Caco-2 (cell line): ENCODE measurements at regions not wholly inside any gene's neighbourhood (a gene's known extent, or its start where the extent isn't known, plus 50 kb on each side); places are given as distances from the start of the nearest gene placed in this dataset.

Experiments used
- BruUV-seq: library from RNA; stranded (reverse); fragments of 400-500 nt; replicated peaks from 2 replicates; lab custom pipeline; 2021; lab: Mats Ljungman, UMichigan
- CTCF ChIA-PET: fragments of 300-600 bp; sonication (Branson Sonifier 250); formaldehyde crosslinking; loops from one replicate; lab custom pipeline; 2022; ENCODE audit warnings: antibody characterized with exemption; lab: Charles Lee
- POLR2A ChIA-PET: fragments of 300-600 bp; sonication (Branson Sonifier 250); formaldehyde crosslinking; loops from one replicate; lab custom pipeline; 2022; ENCODE audit warnings: antibody characterized with exemption; lab: Charles Lee
- DNase-seq, 2 experiments: peaks; one replicate each; pipeline versions ENCODE4 v3.0.0 to v3.0.0-alpha.2; 2020 to 2022
- H3K27me3 ChIP-seq: replicated peaks from 2 replicates; pipeline ENCODE4 v1.6.0; 2011; ENCODE audit warnings: low read length; ENCODE audit not compliant: control insufficient read depth, insufficient read depth
- H3K36me3 ChIP-seq: 2 replicates; pipeline ENCODE4 v1.5.1; 2011; ENCODE audit warnings: low read length; ENCODE audit not compliant: control insufficient read depth, insufficient read depth
- H3K4me1 ChIP-seq: fragments of 250-450 bp; sonication (Bioruptor Pico); 2 replicates; pipeline ENCODE4 v1.5.1; 2020; ENCODE audit warnings: mild to moderate bottlenecking
- H3K4me3 ChIP-seq: 2 replicates; pipeline ENCODE4 v1.5.1; 2011; ENCODE audit warnings: low read depth, mild to moderate bottlenecking, control low read depth, low read length
- H3K9me3 ChIP-seq: fragments of 250-450 bp; sonication (Bioruptor Pico); 2 replicates; pipeline ENCODE4 v1.5.1; 2020; ENCODE audit warnings: mild to moderate bottlenecking, moderate library complexity
- H3K27ac Mint-ChIP-seq: one replicate; pipeline ENCODE4 v1.8.0; 2022; ENCODE audit warnings: mixed read lengths; ENCODE audit not compliant: unreplicated experiment
- H3K27me3 Mint-ChIP-seq: one replicate; pipeline ENCODE4 v1.8.0; 2022; ENCODE audit warnings: mixed read lengths; ENCODE audit not compliant: insufficient read depth, unreplicated experiment
- H3K36me3 Mint-ChIP-seq: one replicate; pipeline ENCODE4 v1.8.0; 2022; ENCODE audit warnings: mild to moderate bottlenecking, mixed read lengths; ENCODE audit not compliant: insufficient read depth, unreplicated experiment
- H3K4me1 Mint-ChIP-seq: one replicate; pipeline ENCODE4 v1.8.0; 2022; ENCODE audit warnings: low read depth, mixed read lengths; ENCODE audit not compliant: unreplicated experiment
- H3K4me3 Mint-ChIP-seq: one replicate; pipeline ENCODE4 v1.8.0; 2022; ENCODE audit warnings: mild to moderate bottlenecking, moderate library complexity, mixed read lengths; ENCODE audit not compliant: unreplicated experiment
- H3K9me3 Mint-ChIP-seq: one replicate; pipeline ENCODE4 v1.8.0; 2022; ENCODE audit warnings: mixed read lengths; ENCODE audit not compliant: unreplicated experiment
- CTCF ChIP-seq, 2 experiments: fragments of 200-600 bp in 1 of 2; IDR thresholded peaks; 1 replicate in 1 of 2; 2 replicates in 1 of 2; pipeline versions ENCODE4 v1.5.1 to v1.8.0; 2011 to 2022; ENCODE audit warnings: antibody characterized with exemption in 1 of 2, control low read depth in 1 of 2, inconsistent platforms in 1 of 2, low read depth in 1 of 2, low read length in 1 of 2, mild to moderate bottlenecking in 1 of 2, moderate library complexity in 1 of 2; ENCODE audit not compliant: insufficient read depth in 1 of 2, severe bottlenecking in 1 of 2, unreplicated experiment in 1 of 2
- intact Hi-C: fragments of 100-400 bp; cut with micrococcal nuclease; formaldehyde crosslinking; loops from one replicate; pipeline ENCODE4 v1.10.0; 2022; ENCODE audit not compliant: unreplicated experiment

DNA sequence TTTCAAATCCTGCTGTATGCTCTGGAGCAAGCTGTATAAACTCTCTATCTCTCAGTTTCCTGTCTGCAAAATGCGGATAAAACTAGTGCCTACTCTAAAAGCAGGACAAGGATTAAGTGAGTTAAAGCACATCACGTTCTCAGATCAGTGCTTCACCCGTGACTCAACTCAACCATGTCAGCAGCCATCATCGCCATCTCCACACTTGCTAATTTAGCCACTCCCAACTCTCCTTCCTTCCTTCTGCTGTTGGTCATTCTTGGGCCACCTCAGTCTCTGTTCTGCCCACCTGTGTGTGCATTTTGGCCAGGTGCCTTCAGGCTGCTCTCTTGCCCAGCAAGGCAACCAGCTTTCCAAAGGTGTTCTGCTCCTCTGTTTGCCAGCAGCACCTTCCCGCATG is 260.0 kb upstream of the CDYL start:
- Histone ChIP-seq H3K4me3 (no peak overlapping the region), H3K36me3 (no peaks in the 10 kb centered on the region), H3K9me3 (no peaks in the 10 kb centered on the region), H3K27me3 (no peaks in the 10 kb centered on the region), H3K4me1 (peaks cover 5% of the 10 kb centered on the region; the same call in 1 of the 2 replicates)
- Mint-ChIP-seq H3K4me1 (no peaks in the 10 kb centered on the region), H3K27me3 (no peaks in the 10 kb centered on the region), H3K36me3 (no peaks in the 10 kb centered on the region), H3K27ac (no peak overlapping the region), H3K9me3 (no peaks in the 10 kb centered on the region), H3K4me3 (no peak overlapping the region)
- intact Hi-C loops = no loop called here
- POLR2A ChIA-PET = no interaction called here
- DNase-seq = no peak
- CTCF ChIA-PET = no interaction called here
- BruUV-seq = no TSS peak
- no peak for TF ChIP-seq CTCF (IDR thresholded peaks at IDR 0.05; ENCODE audit: insufficient read depth in 1 of 2, low read depth in 1 of 2, low read length in 1 of 2, severe bottlenecking in 1 of 2, unreplicated experiment in 1 of 2)

DNA sequence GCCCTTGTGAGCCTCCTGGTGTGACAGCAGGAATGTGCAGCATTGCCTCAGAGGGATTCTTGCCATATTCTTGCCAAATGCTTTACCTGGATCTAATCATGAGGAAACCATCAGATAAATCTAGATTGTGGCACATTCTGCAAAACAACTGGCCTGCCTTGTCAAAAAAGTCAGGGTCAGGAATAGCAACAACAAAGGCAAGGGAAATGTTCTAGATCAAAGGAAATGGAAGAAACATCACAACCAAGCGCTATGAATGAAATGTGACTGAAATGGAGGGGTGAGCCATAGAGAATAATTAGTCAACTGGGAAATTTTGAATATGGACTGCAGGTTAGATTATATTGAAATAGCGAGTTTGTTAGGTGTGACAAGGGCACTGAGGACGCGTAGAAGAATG is 262.6 kb upstream of the CDYL start:
- intact Hi-C loops = no loop called here
- ChIA-PET CTCF (no interaction called here), POLR2A (no interaction called here)
- no peak for TF ChIP-seq CTCF (IDR thresholded peaks at IDR 0.05; ENCODE audit: insufficient read depth in 1 of 2, low read depth in 1 of 2, low read length in 1 of 2, severe bottlenecking in 1 of 2, unreplicated experiment in 1 of 2)
- Mint-ChIP-seq H3K4me3 (no peak overlapping the region), H3K27me3 (no peaks in the 10 kb centered on the region), H3K27ac (no peak overlapping the region), H3K36me3 (peaks cover 9% of the 10 kb centered on the region), H3K9me3 (peaks cover 12% of the 10 kb centered on the region), H3K4me1 (no peaks in the 10 kb centered on the region)
- BruUV-seq = no TSS peak
- Histone ChIP-seq H3K9me3 (no peaks in the 10 kb centered on the region), H3K4me3 (no peak overlapping the region), H3K27me3 (no peaks in the 10 kb centered on the region), H3K36me3 (no peaks in the 10 kb centered on the region), H3K4me1 (peaks cover under 1% of the 10 kb centered on the region; the same call in 1 of the 2 replicates)
- no peak for DNase-seq

DNA sequence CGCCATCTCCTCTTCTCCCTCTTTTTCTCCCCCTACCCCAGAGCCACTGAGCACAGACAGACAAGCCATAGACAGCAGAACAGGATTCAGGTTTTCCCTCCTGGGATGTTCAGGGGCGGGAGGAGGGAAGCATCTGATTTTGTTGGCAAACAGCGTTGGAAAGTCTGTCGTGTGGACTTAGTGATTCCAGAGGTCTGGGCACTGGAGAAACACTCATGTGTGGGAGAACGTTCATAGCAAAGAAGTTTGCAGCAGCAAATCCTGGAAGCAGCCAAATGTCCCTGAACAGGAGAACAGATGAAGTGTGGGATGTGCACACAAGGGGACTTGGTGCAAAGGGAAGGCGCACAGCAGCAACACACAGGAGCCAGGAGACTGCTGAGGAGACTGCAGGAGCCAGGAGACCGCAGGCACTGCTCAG is 264.1 kb upstream of the CDYL start:
- H3K27me3 Mint-ChIP-seq = no peaks in the 10 kb centered on the region
- Histone ChIP-seq H3K9me3 (no peaks in the 10 kb centered on the region), H3K4me1 (no peaks in the 10 kb centered on the region), H3K27me3 (no peaks in the 10 kb centered on the region), H3K4me3 (no peak overlapping the region), H3K36me3 (no peaks in the 10 kb centered on the region)
- no peaks in the 10 kb centered on the region for H3K4me1 Mint-ChIP-seq
- DNase-seq = no peak
- peaks cover 9% of the 10 kb centered on the region for H3K36me3 Mint-ChIP-seq
- CTCF ChIA-PET = no interaction called here
- H3K27ac Mint-ChIP-seq = no peak overlapping the region
- intact Hi-C loops = no loop called here
- H3K9me3 Mint-ChIP-seq = peaks cover 16% of the 10 kb centered on the region
- POLR2A ChIA-PET = interaction anchor here (0.5 kb wide), 1 partner anchor 53 kb away, joined by 3 read pairs; no protein-coding TSS in a partner anchor
- H3K4me3 Mint-ChIP-seq = no peak overlapping the region
- no TSS peak for BruUV-seq
- TF ChIP-seq CTCF (IDR thresholded peaks at IDR 0.05; ENCODE audit: insufficient read depth in 1 of 2, low read depth in 1 of 2, low read length in 1 of 2, severe bottlenecking in 1 of 2, unreplicated experiment in 1 of 2) = no peak
